ENCODE measurements at regions not wholly inside any gene's neighbourhood (a gene's known extent, or its start where the extent isn't known, plus 50 kb on each side); places are given as distances from the start of the nearest gene placed in this dataset.
"Not testable (repeated sequence)": the region's sequence is repeated elsewhere in the genome, so short reads cannot be mapped to it uniquely, and the experiment has no call there.

GRCh38 chr17:34039759-34040555 lies 215.1 kb upstream of the CCL2 start:
- DNase-seq: not testable (repeated sequence)

- DNase-seq: no peak
Measured at GRCh38 chr17:34045990-34046389, 209.1 kb upstream of the CCL2 start.

GRCh38 chr17:34051046-34051445 lies 204.0 kb upstream of the CCL2 start:
- DNase-seq: no peak

GRCh38 chr17:34054495-34054894 lies 200.6 kb upstream of the CCL2 start:
- no peak for DNase-seq

- no peak for DNase-seq
Measured at GRCh38 chr17:34055606-34056005, 199.5 kb upstream of the CCL2 start.

- DNase-seq: no peak
Measured at GRCh38 chr17:34059423-34060220, 195.5 kb upstream of the CCL2 start.

- no peak for DNase-seq
Measured at GRCh38 chr17:34066528-34066927, 188.6 kb upstream of the CCL2 start.

- no peak for DNase-seq
Measured at GRCh38 chr17:34067011-34067410, 188.1 kb upstream of the CCL2 start.

GRCh38 chr17:34068571-34068970 lies 186.5 kb upstream of the CCL2 start:
- no peak for DNase-seq

GRCh38 chr17:34070712-34071111 lies 184.4 kb upstream of the CCL2 start:
- no peak for DNase-seq

GRCh38 chr17:34071886-34072420 lies 183.1 kb upstream of the CCL2 start:
- DNase-seq: no peak

GRCh38 chr17:34075076-34075475 lies 180.0 kb upstream of the CCL2 start:
- no peak for DNase-seq

GRCh38 chr17:34076743-34077631 lies 178.1 kb upstream of the CCL2 start:
- DNase-seq: no peak

- no peak for DNase-seq
Measured at GRCh38 chr17:34081269-34081668, 173.8 kb upstream of the CCL2 start.

- DNase-seq: no peak
Measured at GRCh38 chr17:34082404-34082803, 172.7 kb upstream of the CCL2 start.

GRCh38 chr17:34089042-34089441 lies 166.0 kb upstream of the CCL2 start:
- DNase-seq: not testable (repeated sequence)

GRCh38 chr17:34090593-34090992 lies 164.5 kb upstream of the CCL2 start:
- no peak for DNase-seq

- DNase-seq: no peak
Measured at GRCh38 chr17:34091975-34092374, 163.1 kb upstream of the CCL2 start.

- no peak for DNase-seq
Measured at GRCh38 chr17:34095106-34095505, 160.0 kb upstream of the CCL2 start.

GRCh38 chr17:34098699-34099098 lies 156.4 kb upstream of the CCL2 start:
- DNase-seq: no peak

- no peak for DNase-seq
Measured at GRCh38 chr17:34099859-34100515, 155.1 kb upstream of the CCL2 start.

GRCh38 chr17:34107019-34107418 lies 148.1 kb upstream of the CCL2 start:
- DNase-seq: no peak
